Stomach smooth muscle (tissue), 2 donors: ENCODE measurements at regions not wholly inside any gene's neighbourhood (a gene's known extent, or its start where the extent isn't known, plus 50 kb on each side); places are given as distances from the start of the nearest gene placed in this dataset.

ENCODE experiments used
- H3K27ac ChIP-seq: one replicate; pipeline ENCODE4 v1.7.0; 2013; ENCODE audit warnings: mild to moderate bottlenecking, low read length, inconsistent platforms
- H3K27me3 ChIP-seq, 2 donors: one replicate each; pipeline ENCODE4 v1.7.0; 2013; ENCODE audit warnings: low read length in 2 of 2; ENCODE audit not compliant: insufficient read depth in 2 of 2, control insufficient read depth in 1 of 2
- H3K36me3 ChIP-seq, 2 donors: one replicate each; pipeline ENCODE4 v1.7.0; 2013; ENCODE audit warnings: low read length in 2 of 2; ENCODE audit not compliant: control insufficient read depth in 2 of 2, insufficient read depth in 2 of 2
- H3K4me1 ChIP-seq: one replicate; pipeline ENCODE4 v1.7.0; 2013; ENCODE audit warnings: low read length; ENCODE audit not compliant: control insufficient read depth, insufficient read depth
- H3K4me3 ChIP-seq, 2 donors: one replicate each; pipeline ENCODE4 v1.7.0; 2013; ENCODE audit warnings: low read length in 2 of 2
- H3K9ac ChIP-seq, 2 donors: one replicate each; pipeline ENCODE4 v1.7.0; 2013; ENCODE audit warnings: low read length in 2 of 2, mild to moderate bottlenecking in 1 of 2
- H3K9me3 ChIP-seq, 2 donors: one replicate each; pipeline ENCODE4 v1.7.0; 2013; ENCODE audit warnings: low read length in 2 of 2; ENCODE audit not compliant: control insufficient read depth in 2 of 2
- donor health status: healthy.
- donor health status: Pancreatic carcinoma.

- no peaks in the 10 kb centered on the region for H3K9me3 ChIP-seq
- no peak overlapping the region for H3K9ac ChIP-seq
- no peaks in the 10 kb centered on the region for H3K27me3 ChIP-seq
- no peak overlapping the region for H3K4me3 ChIP-seq
- no peaks in the 10 kb centered on the region for H3K4me1 ChIP-seq
- no peak overlapping the region for H3K27ac ChIP-seq
- H3K36me3 ChIP-seq, result no peaks in the 10 kb centered on the region
Measured at GRCh38 chr5:143730112-143730801, 81.7 kb upstream of the HMHB1 start.

GRCh38 chr5:143729334-143729946 is 82.5 kb upstream of the HMHB1 start:
- Histone ChIP-seq H3K9ac (no peak overlapping the region), H3K36me3 (no peaks in the 10 kb centered on the region), H3K9me3 (peaks cover 0 to 3% of the 10 kb centered on the region in 2 donors), H3K27me3 (no peaks in the 10 kb centered on the region), H3K27ac (no peak overlapping the region), H3K4me3 (no peak overlapping the region), H3K4me1 (no peaks in the 10 kb centered on the region)

DNA sequence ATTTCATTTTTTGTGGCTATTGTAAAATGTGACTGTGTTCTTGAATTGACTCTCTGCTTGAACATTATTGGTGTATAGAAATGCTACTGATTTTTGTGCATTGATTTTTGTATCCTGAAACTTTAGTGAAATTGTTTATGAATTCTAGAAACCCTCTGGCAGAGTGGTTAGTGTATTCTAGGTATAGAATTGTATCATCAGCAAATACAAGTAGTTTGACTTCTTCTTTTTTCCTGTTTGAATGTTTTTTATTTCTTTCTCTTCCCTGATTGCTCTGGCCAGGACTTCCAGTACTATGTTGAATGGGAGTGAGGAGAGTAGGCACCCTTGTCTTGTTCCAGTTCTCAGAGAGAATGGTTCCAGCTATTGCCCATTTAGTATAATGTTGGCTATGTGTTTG is 88.8 kb upstream of the HMHB1 start:
- no peak overlapping the region for H3K27ac ChIP-seq
- H3K4me3 ChIP-seq, result no peak overlapping the region
- no peak overlapping the region for H3K9ac ChIP-seq
- no peaks in the 10 kb centered on the region for H3K4me1 ChIP-seq
- no peaks in the 10 kb centered on the region for H3K27me3 ChIP-seq
- H3K36me3 ChIP-seq, result no peaks in the 10 kb centered on the region
- peaks cover 0 to 3% of the 10 kb centered on the region in 2 donors for H3K9me3 ChIP-seq

DNA sequence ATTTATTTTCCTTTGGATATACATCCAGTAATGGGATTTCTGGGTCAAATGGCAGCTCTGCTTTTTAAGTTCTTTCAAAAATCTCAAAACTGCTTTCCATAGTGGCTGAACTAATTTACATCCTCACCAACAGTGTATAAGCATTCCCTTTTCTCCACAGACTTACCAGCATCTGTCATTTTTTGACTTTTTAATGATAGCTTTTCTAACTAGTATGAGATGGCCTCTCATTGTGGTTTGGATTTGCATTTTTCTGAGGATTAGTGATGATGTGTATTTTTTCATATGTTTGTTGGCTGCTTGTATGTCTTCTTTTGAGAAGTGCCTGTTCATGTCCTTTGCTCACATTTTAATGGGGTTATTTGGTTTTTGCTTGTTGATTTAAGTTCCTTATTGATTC is 90.0 kb upstream of the HMHB1 start:
- H3K36me3 ChIP-seq, result no peaks in the 10 kb centered on the region
- H3K27ac ChIP-seq, result no peak overlapping the region
- peaks cover 0 to 3% of the 10 kb centered on the region in 2 donors for H3K9me3 ChIP-seq
- H3K4me3 ChIP-seq, result no peak overlapping the region
- no peak overlapping the region for H3K9ac ChIP-seq
- H3K27me3 ChIP-seq, result no peaks in the 10 kb centered on the region
- H3K4me1 ChIP-seq, result no peaks in the 10 kb centered on the region

GRCh38 chr5:143720689-143721088 is 91.3 kb upstream of the HMHB1 start:
- Histone ChIP-seq H3K4me3 (no peak overlapping the region), H3K36me3 (no peaks in the 10 kb centered on the region), H3K9me3 (peaks cover 0 to 3% of the 10 kb centered on the region in 2 donors), H3K27me3 (no peaks in the 10 kb centered on the region), H3K27ac (no peak overlapping the region), H3K4me1 (no peaks in the 10 kb centered on the region), H3K9ac (no peak overlapping the region)

DNA sequence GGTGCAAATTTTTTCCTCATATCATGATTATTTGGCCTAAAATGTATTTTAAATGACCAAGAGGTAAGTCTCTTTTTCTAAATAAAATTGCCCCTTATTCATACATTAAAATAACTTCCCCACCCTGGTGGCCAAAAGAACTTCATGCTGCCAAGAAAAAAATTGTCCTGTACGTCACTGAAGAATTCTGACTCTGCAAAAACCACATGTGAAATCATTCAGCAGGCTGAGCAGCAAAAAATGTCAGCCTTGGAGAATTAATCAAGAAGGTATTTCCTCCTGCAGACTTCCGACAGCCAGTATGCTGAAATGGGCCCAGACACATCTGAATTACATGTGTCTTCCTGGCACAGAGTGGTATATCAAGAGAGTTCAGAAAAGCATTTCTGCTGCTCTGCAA is 94.6 kb upstream of the HMHB1 start:
- no peaks in the 10 kb centered on the region for H3K9me3 ChIP-seq
- H3K36me3 ChIP-seq, result no peaks in the 10 kb centered on the region
- no peak overlapping the region for H3K9ac ChIP-seq
- H3K27me3 ChIP-seq, result no peaks in the 10 kb centered on the region
- H3K4me1 ChIP-seq, result peaks cover 3% of the 10 kb centered on the region
- H3K27ac ChIP-seq, result no peak overlapping the region
- H3K4me3 ChIP-seq, result no peak overlapping the region

- Histone ChIP-seq H3K27me3 (no peaks in the 10 kb centered on the region), H3K4me3 (no peak overlapping the region), H3K27ac (no peak overlapping the region), H3K9me3 (no peaks in the 10 kb centered on the region), H3K4me1 (peaks cover 3% of the 10 kb centered on the region), H3K9ac (no peak overlapping the region), H3K36me3 (no peaks in the 10 kb centered on the region)
Measured at GRCh38 chr5:143716881-143717280, 95.1 kb upstream of the HMHB1 start.

GRCh38 chr5:143715616-143716015 is 96.3 kb upstream of the HMHB1 start:
- H3K36me3 ChIP-seq, result no peaks in the 10 kb centered on the region
- H3K27ac ChIP-seq, result no peak overlapping the region

GRCh38 chr5:143714629-143715028 is 97.3 kb upstream of the HMHB1 start:
- H3K9me3 ChIP-seq, result no peaks in the 10 kb centered on the region
- no peaks in the 10 kb centered on the region for H3K36me3 ChIP-seq
- no peaks in the 10 kb centered on the region for H3K27me3 ChIP-seq
- H3K4me3 ChIP-seq, result no peak overlapping the region
- H3K27ac ChIP-seq, result no peak overlapping the region
- H3K4me1 ChIP-seq, result peaks cover 3% of the 10 kb centered on the region
- no peak overlapping the region for H3K9ac ChIP-seq

More at GRCh38 chr5:143715616-143716015, 96.3 kb upstream of the HMHB1 start:
- Histone ChIP-seq H3K9ac (no peak overlapping the region), H3K9me3 (no peaks in the 10 kb centered on the region), H3K27me3 (no peaks in the 10 kb centered on the region), H3K4me3 (no peak overlapping the region), H3K4me1 (peaks cover 3% of the 10 kb centered on the region)

GRCh38 chr5:143713047-143714003 is 98.6 kb upstream of the HMHB1 start:
- Histone ChIP-seq H3K9me3 (no peaks in the 10 kb centered on the region), H3K36me3 (no peaks in the 10 kb centered on the region), H3K4me1 (peaks cover 3% of the 10 kb centered on the region), H3K9ac (no peak overlapping the region), H3K27me3 (no peaks in the 10 kb centered on the region), H3K4me3 (no peak overlapping the region), H3K27ac (no peak overlapping the region)
